Parathyroid adenoma (tissue), 2 donors: ENCODE measurements at regions not wholly inside any gene's neighbourhood (a gene's known extent, or its start where the extent isn't known, plus 50 kb on each side); places are given as distances from the start of the nearest gene placed in this dataset.

Experiments used
- H2AFZ ChIP-seq: fragments of 300-600 bp; sonication (generic); one replicate; pipeline ENCODE4 v1.7.0; 2017; ENCODE audit warnings: antibody characterized with exemption, mild to moderate bottlenecking
- H3K27ac ChIP-seq: fragments of 300-600 bp; sonication (generic); one replicate; pipeline ENCODE4 v1.7.0; 2017
- H3K27me3 ChIP-seq: fragments of 300-600 bp; sonication (generic); one replicate; pipeline ENCODE4 v1.7.0; 2017; ENCODE audit warnings: low read length; ENCODE audit not compliant: control insufficient read depth, insufficient read depth
- H3K36me3 ChIP-seq: fragments of 300-600 bp; sonication (generic); one replicate; pipeline ENCODE4 v1.7.0; 2017; ENCODE audit warnings: low read length; ENCODE audit not compliant: control insufficient read depth, insufficient read depth
- H3K4me1 ChIP-seq: fragments of 300-600 bp; sonication (generic); one replicate; pipeline ENCODE4 v1.7.0; 2017; ENCODE audit warnings: control low read depth
- H3K4me2 ChIP-seq: fragments of 300-600 bp; sonication (generic); one replicate; pipeline ENCODE4 v1.7.0; 2017; ENCODE audit warnings: low read length
- H3K4me3 ChIP-seq: fragments of 300-600 bp; sonication (generic); one replicate; pipeline ENCODE4 v1.7.0; 2017; ENCODE audit warnings: low read depth, low read length
- H3K79me2 ChIP-seq: fragments of 300-600 bp; sonication (generic); one replicate; pipeline ENCODE4 v1.7.0; 2017; ENCODE audit warnings: control low read depth
- H3K9ac ChIP-seq: fragments of 300-600 bp; sonication (generic); one replicate; pipeline ENCODE4 v1.7.0; 2017; ENCODE audit warnings: mild to moderate bottlenecking
- H3K9me3 ChIP-seq: fragments of 300-600 bp; sonication (generic); one replicate; pipeline ENCODE4 v1.7.0; 2017; ENCODE audit warnings: low read length; ENCODE audit not compliant: control insufficient read depth
- TF ChIP-seq, protein P1 (sequence below): fragments of 300-600 bp; sonication (generic); IDR thresholded peaks from one replicate; pipeline ENCODE4 v1.7.0; 2017; ENCODE audit warnings: antibody characterized with exemption, mild to moderate bottlenecking
- donor health status: primary hyperparathyroidism.

DNA sequence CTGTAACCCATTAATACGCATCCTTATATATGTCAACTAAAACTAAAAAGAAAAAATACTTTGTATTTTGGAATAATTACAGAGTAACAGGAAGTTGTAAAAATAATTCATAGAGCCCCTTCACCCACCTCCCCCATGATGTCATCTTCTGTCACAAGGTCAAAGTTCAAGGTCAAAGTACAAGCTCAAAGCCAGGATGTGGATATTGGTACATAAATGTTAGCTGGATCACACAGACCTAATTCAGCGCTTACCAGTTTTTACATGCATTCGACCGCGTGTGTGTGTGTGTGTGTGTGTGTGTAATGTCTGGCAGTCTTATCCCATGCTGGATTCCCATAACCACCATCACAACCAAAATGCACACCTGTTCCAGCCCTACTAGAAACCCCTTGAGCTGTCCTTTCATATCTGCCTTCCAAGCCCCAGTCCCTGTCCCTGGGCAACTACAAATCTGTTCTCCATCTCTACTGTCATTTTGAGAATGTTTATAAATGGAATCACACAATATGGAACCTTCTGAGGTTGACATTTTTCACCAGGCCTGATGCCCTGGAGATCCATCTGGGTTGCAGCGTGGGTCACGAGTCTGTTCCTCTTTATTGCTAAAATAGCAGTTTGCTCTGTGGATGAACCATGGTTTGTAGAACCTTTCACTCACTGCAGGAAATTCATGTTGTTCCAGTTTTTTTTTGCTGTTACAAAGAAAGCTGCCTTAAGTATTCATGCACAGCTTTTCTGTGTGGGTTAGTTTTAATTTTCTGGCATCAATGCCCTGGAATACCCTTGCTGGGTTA is 153.6 kb upstream of the PITRM1 start:
- no peak overlapping the region for H3K4me2 ChIP-seq
- no peaks in the 10 kb centered on the region for H3K9me3 ChIP-seq
- no peaks in the 10 kb centered on the region for H3K27me3 ChIP-seq
- H3K27ac ChIP-seq: no peak overlapping the region
- no peaks in the 10 kb centered on the region for H3K79me2 ChIP-seq
- no peak overlapping the region for H3K9ac ChIP-seq
- TF ChIP-seq, protein P1, sequence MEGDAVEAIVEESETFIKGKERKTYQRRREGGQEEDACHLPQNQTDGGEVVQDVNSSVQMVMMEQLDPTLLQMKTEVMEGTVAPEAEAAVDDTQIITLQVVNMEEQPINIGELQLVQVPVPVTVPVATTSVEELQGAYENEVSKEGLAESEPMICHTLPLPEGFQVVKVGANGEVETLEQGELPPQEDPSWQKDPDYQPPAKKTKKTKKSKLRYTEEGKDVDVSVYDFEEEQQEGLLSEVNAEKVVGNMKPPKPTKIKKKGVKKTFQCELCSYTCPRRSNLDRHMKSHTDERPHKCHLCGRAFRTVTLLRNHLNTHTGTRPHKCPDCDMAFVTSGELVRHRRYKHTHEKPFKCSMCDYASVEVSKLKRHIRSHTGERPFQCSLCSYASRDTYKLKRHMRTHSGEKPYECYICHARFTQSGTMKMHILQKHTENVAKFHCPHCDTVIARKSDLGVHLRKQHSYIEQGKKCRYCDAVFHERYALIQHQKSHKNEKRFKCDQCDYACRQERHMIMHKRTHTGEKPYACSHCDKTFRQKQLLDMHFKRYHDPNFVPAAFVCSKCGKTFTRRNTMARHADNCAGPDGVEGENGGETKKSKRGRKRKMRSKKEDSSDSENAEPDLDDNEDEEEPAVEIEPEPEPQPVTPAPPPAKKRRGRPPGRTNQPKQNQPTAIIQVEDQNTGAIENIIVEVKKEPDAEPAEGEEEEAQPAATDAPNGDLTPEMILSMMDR: no peak
- no peaks in the 10 kb centered on the region for H3K4me1 ChIP-seq
- H3K36me3 ChIP-seq: no peaks in the 10 kb centered on the region
- H3K4me3 ChIP-seq: no peak overlapping the region
- H2AFZ ChIP-seq: no peak overlapping the region

DNA sequence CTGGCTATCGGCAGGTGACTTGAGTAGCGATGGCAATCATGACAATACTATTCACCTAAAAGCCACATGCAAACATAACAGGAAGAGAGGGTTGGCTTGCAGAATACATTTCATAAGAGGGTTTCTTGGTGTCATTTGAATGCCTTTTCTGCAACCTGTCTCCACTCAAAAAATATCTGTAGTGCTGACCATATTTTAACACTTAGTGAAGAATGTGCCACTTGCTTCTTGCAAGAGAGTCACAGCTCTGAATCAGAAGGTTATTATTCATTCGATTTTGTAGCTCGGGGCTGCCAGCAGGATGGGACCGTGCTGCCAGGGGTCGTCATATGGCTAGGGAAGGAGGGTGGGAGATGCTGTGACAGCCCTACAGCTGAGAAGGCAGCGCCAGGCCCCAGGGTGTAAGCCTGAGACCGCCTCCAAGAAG is 152.0 kb upstream of the PITRM1 start:
- Histone ChIP-seq H3K9me3 (no peaks in the 10 kb centered on the region), H3K27me3 (no peaks in the 10 kb centered on the region), H3K4me1 (no peaks in the 10 kb centered on the region), H3K9ac (no peak overlapping the region), H3K4me2 (no peak overlapping the region), H2AFZ (no peak overlapping the region), H3K79me2 (no peaks in the 10 kb centered on the region), H3K4me3 (no peak overlapping the region), H3K36me3 (no peaks in the 10 kb centered on the region), H3K27ac (no peak overlapping the region)
- TF ChIP-seq, protein P1: no peak

DNA sequence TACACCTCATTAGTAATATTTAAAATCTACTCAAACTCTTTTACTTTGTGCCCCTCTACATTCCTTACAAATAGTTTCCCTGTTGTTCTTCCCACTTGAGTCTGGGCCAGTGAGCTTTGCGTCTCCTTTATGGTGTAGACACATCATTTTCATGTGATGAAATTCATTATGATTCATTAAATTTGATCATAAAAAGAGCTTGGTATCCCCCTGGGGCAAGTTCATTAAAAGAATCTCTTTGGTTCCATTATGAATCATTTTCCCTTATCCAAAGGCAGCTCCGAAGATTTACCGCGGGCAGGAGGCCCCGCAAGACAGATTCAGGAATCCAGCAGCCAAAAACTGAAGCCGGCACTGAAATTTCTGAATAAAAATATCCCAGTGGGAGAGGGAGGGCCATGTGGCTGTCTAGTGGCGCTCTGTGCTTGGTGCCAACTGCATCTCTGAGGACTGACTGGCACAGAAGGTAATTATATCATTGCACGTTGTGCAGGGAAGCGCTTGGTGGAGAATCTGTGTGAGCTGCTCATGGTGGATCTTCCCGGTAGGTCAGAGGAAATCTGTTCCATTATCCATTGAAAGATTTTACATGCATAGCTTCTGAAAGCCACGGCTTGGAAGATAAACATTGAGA is 151.4 kb upstream of the PITRM1 start:
- Histone ChIP-seq H3K4me3 (no peak overlapping the region), H3K79me2 (no peaks in the 10 kb centered on the region), H3K9me3 (no peaks in the 10 kb centered on the region), H3K9ac (no peak overlapping the region), H3K36me3 (no peaks in the 10 kb centered on the region), H3K4me2 (no peak overlapping the region), H2AFZ (no peak overlapping the region), H3K27me3 (no peaks in the 10 kb centered on the region), H3K27ac (no peak overlapping the region), H3K4me1 (no peaks in the 10 kb centered on the region)
- TF ChIP-seq, protein P1: no peak

DNA sequence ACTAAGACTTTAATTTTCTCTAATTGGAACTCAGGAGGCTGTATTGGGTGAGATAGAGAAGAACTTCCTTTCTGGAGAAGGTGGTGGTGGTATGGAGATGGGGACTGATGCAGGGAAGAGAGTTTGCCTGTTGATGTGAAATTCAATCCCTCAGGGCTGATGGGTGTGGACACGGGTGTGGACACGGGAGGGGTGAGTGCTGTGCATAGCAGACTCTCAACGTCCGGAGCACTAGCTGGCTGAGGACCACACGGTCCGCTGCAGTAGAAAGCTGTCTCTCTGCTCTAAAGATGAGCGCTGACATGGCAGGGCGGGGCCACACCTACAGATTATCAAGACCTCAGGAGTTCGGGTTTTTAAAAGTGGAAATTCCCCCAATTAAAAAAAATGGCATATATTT is 148.5 kb upstream of the PITRM1 start:
- Histone ChIP-seq H3K4me1 (no peaks in the 10 kb centered on the region), H3K9me3 (no peaks in the 10 kb centered on the region), H3K9ac (no peak overlapping the region), H3K27ac (no peak overlapping the region), H2AFZ (no peak overlapping the region), H3K79me2 (no peaks in the 10 kb centered on the region), H3K4me2 (no peak overlapping the region), H3K27me3 (no peaks in the 10 kb centered on the region), H3K4me3 (no peak overlapping the region), H3K36me3 (no peaks in the 10 kb centered on the region)
- TF ChIP-seq, protein P1: no peak
